G401 (cell line): ENCODE measurements at regions not wholly inside any gene's neighbourhood (a gene's known extent, or its start where the extent isn't known, plus 50 kb on each side); places are given as distances from the start of the nearest gene placed in this dataset.
A peak's percentile ranks its signal among the peaks of the same experiment; 100 is the strongest.
"Not testable (repeated sequence)": the region's sequence is repeated elsewhere in the genome, so short reads cannot be mapped to it uniquely, and the experiment has no call there.

Experiments
- DNase-seq: peaks from one replicate; pipeline ENCODE4 v3.0.0-alpha.2; 2015; ENCODE audit warnings: low spot score
- in situ Hi-C: cut with HindIII; loops from 2 replicates; pipeline ENCODE4 v1.10.0; 2016; ENCODE audit warnings: low sequenced_read_pairs, mixed read lengths

DNA sequence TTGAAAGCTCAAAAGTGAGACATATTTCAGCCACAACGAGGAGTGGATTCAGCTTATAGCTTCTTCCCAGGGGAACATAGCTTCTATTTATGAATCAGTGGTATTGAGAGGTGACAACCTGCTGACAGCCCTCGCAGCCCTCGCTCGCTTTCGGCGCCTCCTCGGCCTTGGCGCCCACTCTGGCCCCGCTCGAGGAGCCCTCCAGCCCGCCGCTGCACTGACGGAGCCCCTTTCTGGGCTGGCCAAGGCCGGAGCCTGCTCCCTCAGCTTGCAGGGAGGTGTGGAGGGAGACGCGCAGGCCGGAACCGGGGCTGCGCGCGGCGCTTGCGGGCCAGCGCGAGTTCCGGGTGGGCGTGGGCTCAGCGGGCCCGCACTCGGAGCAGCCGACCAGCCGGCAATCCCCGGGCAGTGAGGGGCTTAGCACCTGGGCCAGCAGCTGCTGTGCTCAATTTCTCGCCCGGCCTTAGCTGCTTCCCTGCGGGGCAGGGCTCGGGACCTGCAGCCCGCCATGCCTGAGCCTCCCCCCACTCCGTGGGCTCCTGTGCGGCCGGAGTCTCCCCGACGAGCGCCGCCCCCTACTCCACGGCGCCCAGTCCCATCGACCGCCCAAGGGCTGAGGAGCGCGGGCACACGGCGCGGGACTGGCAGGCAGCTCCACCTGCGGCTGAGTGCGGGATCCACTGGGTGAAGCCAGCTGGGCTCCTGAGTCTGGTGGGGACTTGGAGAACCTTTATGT, 207.9 kb upstream of the RFX3 start:
- in situ Hi-C loops = not testable (repeated sequence)

DNA sequence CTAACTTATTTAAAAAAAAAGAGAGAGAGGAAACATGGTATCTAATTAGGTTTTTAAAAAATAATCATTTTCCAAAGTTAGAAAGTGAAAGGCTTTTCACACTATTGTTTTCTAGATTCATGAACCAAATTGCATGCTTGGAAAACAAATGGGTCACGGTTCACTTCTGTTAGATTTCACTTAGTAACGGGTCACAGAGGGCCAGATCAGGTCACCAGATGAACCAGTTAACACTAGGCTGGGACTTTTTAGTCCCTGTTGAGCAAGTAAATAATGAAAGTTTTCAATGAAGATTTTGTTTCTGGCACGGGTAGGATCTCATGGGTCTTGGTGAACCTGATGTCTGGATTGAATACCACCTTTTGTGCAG, 207.2 kb upstream of the RFX3 start:
- in situ Hi-C loops = no loop called here
- DNase-seq = peak; percentile 39

More for the DNA sequence above, 207.9 kb upstream of the RFX3 start:
- not testable (repeated sequence) for DNase-seq

DNA sequence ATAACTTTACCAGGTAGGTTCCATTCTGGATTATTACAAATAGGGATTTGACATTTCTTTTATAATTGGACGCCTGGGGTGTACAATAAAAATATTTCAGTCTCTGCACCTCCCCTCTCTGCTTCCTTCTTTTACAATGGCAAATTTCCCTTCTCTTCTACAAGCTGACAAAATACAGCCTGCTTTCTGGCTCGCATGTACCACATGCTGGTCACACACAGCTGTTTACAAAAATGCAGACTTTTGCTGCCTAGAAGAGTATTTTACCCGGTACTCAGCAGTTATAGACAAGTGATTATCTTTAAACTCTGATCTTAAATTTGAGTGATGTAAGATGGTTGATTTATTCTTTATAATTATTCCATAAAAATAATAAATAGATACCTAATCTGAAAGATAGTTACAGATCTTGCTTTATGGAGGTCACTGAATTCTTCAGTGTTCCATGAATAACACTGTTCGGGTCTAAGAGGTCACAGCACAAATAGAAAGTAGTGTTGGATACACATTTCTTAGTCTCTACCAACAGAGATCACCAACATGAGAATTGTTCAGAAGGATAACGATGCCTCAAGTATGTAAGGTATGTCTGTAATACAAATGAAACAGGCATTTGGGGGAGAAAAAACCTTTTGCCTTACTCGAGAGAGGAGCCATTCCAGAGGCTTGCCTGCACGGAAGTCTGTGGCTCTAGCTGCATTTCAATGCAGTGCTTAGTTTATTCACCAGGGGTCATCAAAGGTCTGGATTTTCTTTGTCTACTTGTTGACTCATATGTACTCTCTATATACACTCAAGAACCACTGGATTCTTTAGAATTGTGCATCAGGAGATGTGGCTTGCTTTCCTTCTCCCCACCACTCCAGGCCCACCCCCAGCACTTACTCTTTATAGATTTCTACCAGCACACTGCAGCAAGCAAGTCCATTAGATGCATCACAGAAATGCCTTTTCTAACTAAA, 206.6 kb upstream of the RFX3 start:
- in situ Hi-C loops = no loop called here
- peak; percentile 84 for DNase-seq

GRCh38 chr9:3730511-3730922, 204.7 kb upstream of the RFX3 start:
- in situ Hi-C loops = no loop called here
- no peak for DNase-seq

DNA sequence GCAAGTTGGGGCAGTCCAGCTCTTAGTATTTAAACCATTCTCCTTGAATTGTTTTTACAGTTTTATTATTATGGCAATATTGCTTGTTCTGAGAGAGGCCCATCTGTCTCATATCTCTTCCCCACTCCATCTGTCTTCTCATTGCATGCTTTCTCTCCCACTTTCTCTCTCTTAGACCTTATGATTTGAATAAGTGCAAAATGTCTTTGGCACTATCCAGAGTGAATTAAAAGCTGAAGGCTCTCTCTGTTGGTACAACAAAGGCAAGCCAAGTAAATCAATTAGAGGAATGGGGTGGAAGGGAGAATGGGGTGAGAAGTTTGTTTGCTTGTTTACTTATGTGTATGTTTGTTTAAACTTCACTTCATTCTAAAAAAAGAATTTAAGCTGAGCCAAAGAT, 195.3 kb upstream of the RFX3 start:
- no peak for DNase-seq
- in situ Hi-C loops = no loop called here

DNA sequence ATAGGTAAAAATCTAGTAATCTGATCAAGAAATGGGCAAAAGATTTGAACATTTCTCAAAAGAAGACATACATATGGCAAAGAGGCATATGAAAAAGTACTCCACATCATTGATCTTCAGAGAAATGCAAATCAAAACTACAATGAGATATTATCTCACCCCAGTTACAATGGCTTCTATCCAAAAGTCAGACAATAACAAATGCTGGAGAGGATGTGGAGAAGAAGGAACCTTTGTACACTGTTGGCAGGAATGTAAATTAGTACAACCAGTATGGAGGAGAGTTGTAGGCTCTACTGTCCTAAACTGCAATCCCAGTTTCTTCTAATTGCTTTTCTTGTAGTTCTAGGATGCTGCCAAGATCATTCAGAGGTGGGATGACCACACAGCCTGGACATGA, 193.5 kb upstream of the RFX3 start:
- in situ Hi-C loops = no loop called here
- no peak for DNase-seq

- in situ Hi-C loops = no loop called here
- no peak for DNase-seq
Measured at GRCh38 chr9:3716415-3716814, 190.6 kb upstream of the RFX3 start.

- DNase-seq = peak; percentile 16
- in situ Hi-C loops = no loop called here
Measured at GRCh38 chr9:3708751-3709150, 182.9 kb upstream of the RFX3 start.

- in situ Hi-C loops = no loop called here
- no peak for DNase-seq
Measured at GRCh38 chr9:3704890-3705289, 179.1 kb upstream of the RFX3 start.

DNA sequence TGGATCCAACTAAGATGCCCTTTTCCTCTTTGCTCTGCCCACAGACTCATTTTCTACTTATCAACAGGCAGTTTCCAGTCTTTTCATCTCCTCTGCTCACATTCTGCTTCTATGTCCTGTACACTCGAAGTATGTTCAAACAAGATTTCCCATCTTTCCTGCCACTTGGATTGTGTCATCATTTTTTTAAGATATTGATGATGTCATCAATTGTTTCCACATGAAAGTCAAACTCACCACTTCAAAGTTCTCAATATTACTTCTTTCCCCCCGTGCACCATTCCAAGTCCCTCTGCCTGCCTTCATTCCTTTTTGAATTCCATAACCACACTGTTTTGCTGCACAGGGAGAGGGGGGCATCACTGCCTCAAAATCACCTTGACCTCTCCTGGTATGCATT, 175.0 kb upstream of the RFX3 start:
- in situ Hi-C loops = no loop called here
- DNase-seq = no peak

DNA sequence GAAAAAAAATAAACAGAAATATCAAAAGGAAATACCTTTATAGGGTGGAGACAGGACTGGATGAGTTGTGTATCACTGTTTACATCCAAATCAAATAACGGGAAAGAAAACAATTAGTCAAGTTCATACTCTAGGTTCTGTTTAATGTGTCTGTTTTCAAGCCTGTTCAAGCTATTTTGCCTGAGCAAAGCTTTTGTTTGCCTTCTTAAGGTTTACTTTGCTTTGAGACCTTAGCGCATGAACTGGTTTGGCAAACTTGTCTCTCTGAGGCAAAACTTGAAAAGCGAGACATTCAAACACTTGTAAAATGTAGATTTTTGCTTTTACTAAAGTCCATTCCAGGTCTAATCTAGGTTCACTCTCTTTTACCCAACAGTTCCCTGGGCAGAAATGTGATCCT, 174.1 kb upstream of the RFX3 start:
- DNase-seq = no peak
- in situ Hi-C loops = no loop called here

GRCh38 chr9:3698531-3698930, 172.7 kb upstream of the RFX3 start:
- in situ Hi-C loops = no loop called here
- no peak for DNase-seq

- in situ Hi-C loops = no loop called here
- DNase-seq = no peak
Measured at GRCh38 chr9:3698076-3698475, 172.3 kb upstream of the RFX3 start.

GRCh38 chr9:3696368-3696767, 170.6 kb upstream of the RFX3 start:
- in situ Hi-C loops = no loop called here

DNA sequence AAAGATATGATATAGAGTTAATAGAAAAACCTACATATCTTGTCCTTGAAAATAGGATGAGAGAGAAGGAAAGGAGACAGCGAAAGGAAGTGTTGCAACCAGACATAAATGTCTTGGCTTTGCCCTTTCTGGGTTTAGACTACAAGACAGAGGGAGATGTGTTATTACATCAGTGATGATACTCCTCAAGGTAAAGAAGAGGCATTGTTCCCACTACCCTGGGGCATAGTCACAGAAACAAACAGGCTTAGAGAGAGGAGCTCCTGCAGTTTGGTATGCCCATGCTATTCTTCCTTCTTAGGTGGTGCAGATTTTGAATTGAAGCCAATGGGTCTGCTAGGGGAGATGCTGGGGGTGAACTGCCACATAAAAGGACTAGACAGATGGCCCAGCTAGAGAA, 166.8 kb upstream of the RFX3 start:
- in situ Hi-C loops = no loop called here

More at GRCh38 chr9:3696368-3696767, 170.6 kb upstream of the RFX3 start:
- no peak for DNase-seq

GRCh38 chr9:3689555-3689954, 163.8 kb upstream of the RFX3 start:
- DNase-seq = no peak
- in situ Hi-C loops = no loop called here

More for the DNA sequence above, 166.8 kb upstream of the RFX3 start:
- no peak for DNase-seq

GRCh38 chr9:3687145-3687544, 161.3 kb upstream of the RFX3 start:
- DNase-seq = no peak
- in situ Hi-C loops = no loop called here

- DNase-seq = peak; percentile 28
- in situ Hi-C loops = no loop called here
Measured at GRCh38 chr9:3682186-3682585, 156.4 kb upstream of the RFX3 start.

DNA sequence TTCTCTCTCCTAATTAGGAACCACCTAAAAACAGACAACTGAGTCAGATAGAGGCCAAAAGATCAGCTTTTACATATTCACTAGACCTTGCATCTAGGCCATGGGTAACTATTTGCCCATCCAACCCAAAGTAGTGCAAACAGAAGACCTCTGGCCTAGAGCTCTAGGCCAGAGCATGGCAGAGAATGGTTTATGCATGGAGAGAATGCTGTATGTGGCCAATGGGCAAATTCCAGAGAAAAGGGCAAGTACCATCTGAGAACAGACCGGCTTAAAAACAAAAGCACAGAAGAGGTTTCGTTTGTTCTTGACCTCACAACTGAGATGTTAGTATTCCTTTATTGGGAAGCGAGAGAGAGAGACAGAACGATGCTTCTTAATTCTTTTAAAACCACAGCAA, 151.7 kb upstream of the RFX3 start:
- in situ Hi-C loops = no loop called here
- DNase-seq = peak; percentile 11

DNA sequence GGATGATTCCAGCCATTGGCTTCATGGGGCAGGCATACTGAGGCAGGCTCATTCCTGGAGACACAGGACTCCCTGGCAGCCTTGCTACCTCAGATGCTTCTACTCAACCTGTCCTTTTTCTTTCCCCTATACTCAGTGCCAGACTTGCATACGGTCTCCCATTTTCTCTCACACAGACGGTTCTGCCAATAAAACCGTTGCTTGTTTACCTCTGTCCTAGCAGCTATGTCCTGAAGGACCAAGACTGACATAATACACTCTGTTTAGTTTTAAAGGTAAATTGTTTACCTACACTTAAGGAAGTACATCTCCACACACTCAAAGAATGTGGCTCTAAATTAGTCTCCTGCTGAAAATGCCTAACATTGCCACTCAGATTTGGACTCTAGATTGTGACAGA, 151.0 kb upstream of the RFX3 start:
- in situ Hi-C loops = no loop called here
- peak; percentile 29 for DNase-seq
